Cardiac fibroblast (primary cell): ENCODE measurements at regions not wholly inside any gene's neighbourhood (a gene's known extent, or its start where the extent isn't known, plus 50 kb on each side); places are given as distances from the start of the nearest gene placed in this dataset.
A peak's percentile ranks its signal among the peaks of the same experiment; 100 is the strongest.

Experiments
- DNase-seq, 2 donors: peaks; one replicate each; pipeline versions ENCODE4 v3.0.0 to v3.0.0-alpha.2; 2010; ENCODE audit warnings: low read depth in 2 of 2
- H3K4me3 ChIP-seq, 2 donors: replicated peaks in 1 of 2; 1 replicate in 1 of 2; 2 replicates in 1 of 2; pipeline ENCODE4 v1.5.1; 2011; ENCODE audit warnings: low read depth in 2 of 2, low read length in 2 of 2, mild to moderate bottlenecking in 2 of 2, moderate library complexity in 1 of 2
- TF ChIP-seq, protein P1 (sequence below): IDR thresholded peaks from one replicate; pipeline ENCODE4 v1.5.1; 2011; ENCODE audit warnings: low read depth, mild to moderate bottlenecking, low read length, inconsistent platforms

DNA sequence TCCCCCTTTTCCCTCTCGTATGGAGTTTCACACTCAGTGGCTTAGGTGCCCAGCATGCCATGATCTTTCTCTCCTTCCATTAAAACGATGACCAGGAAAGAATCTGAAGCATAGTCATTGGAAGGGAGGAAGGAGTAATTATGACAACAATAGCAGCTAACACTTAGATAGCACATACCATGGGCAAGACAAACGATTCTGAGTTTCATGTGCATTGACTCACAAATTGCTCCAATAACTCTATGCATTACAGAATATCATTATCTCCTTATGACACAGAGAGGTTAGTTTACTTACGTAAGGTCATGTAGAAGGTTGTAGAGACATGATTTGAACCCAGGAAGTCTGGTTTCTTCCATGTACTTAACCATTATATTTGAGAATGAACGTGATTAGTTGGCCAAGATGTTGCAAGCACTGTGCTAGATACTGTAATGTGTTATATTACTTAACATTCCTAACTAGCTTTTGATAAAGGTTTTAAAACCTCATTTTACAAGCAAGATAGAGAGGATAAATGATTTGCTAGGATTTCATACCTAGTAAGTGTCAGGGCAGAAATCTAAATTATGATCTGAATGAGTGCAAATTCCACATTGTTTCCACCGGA is 162.4 kb downstream of the CAND1 start:
- peak; percentile 40 to 65 for DNase-seq
- TF ChIP-seq, protein P1, sequence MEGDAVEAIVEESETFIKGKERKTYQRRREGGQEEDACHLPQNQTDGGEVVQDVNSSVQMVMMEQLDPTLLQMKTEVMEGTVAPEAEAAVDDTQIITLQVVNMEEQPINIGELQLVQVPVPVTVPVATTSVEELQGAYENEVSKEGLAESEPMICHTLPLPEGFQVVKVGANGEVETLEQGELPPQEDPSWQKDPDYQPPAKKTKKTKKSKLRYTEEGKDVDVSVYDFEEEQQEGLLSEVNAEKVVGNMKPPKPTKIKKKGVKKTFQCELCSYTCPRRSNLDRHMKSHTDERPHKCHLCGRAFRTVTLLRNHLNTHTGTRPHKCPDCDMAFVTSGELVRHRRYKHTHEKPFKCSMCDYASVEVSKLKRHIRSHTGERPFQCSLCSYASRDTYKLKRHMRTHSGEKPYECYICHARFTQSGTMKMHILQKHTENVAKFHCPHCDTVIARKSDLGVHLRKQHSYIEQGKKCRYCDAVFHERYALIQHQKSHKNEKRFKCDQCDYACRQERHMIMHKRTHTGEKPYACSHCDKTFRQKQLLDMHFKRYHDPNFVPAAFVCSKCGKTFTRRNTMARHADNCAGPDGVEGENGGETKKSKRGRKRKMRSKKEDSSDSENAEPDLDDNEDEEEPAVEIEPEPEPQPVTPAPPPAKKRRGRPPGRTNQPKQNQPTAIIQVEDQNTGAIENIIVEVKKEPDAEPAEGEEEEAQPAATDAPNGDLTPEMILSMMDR = no peak
- H3K4me3 ChIP-seq = no peak overlapping the region

DNA sequence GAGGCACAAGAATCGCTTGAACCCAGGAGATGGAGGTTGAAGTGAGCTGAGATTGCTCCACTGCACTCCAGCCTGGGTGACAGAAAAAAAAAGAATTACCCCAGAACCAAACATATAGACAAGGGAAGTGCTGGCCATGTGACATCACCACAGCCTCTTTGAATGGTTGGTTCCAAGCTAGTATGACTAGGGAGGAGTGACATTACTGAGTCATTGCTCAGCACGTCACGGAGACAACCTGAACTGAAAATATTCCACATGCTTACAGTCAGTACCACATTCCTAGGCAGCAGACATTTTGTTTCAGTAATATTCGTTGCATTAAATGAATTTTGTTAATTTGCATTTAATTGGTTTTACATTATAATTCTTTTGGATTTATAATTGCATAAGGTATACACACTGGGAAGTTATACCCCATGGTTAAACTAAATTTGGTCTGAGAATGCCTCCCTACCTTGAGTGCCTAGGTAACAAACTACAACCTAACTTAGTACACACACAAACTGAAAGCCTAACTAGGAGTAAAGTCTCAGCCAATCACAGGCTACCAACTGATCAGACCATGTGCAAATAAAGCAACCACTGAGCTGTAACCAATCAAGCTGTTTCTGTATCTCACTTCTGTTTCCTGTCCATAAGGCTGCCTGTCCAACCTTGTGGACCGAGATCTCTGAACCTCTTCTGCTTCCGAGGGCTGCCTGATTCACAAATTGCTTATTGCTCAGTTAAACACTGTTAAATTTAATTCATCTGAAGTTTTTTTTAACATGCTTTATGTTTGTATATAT is 164.4 kb downstream of the CAND1 start:
- DNase-seq = peak in 1 of 2 donors; percentile 78
- TF ChIP-seq, protein P1 = no peak
- no peak overlapping the region for H3K4me3 ChIP-seq

DNA sequence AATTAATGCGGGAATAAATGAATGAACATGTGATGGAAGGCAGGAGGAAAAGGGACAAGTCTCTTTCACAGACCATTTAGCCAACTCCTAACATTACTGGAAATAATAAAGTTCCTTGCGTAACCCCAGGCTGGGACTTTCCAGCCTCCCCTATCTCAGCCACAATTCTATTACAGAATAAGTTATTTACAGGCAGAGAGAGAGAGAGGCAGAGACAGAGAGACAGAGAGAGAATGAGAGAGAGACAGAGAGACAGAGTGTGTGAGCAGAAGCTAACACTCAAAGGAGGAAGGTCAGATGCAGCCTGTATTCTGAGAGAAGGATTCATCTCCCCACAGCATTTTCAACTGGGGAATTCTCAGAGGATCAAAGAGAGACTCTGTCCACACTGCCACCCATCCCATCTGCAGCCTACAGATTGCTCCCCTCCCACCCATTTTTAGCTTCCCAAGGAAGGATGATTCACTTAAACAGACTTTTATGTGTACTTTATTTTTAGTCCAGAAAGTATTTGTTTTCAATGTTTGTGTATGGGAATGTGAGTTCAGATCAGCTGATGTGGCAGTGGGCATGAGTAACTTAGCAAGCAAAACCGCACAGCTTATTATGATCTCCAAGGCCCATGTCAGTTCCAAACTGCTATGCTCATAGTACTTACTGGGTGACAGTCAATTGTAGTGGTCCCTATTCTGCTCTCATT is 165.7 kb downstream of the CAND1 start:
- TF ChIP-seq, protein P1 = no peak
- no peak overlapping the region for H3K4me3 ChIP-seq
- peak; percentile 83 to 97 for DNase-seq

DNA sequence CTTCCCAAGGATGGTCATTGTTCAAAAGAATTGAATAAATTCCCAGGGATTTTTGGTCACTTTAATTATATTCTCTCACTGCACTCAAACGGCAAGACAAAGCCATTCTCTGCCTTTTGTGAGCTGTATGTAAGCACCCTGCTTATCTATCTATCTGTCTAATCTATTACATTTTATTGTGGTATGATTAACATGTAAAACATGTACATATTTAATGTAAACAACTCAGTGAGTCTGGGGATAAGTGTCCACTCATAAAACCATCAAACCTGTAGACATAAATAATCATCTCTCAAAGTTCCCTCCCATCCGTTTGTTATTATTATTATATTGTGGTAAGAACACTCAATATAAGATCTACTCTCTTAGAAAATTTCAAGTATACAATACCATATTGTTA is 167.1 kb downstream of the CAND1 start:
- TF ChIP-seq, protein P1 = no peak
- DNase-seq = no peak
- H3K4me3 ChIP-seq = no peak overlapping the region

DNA sequence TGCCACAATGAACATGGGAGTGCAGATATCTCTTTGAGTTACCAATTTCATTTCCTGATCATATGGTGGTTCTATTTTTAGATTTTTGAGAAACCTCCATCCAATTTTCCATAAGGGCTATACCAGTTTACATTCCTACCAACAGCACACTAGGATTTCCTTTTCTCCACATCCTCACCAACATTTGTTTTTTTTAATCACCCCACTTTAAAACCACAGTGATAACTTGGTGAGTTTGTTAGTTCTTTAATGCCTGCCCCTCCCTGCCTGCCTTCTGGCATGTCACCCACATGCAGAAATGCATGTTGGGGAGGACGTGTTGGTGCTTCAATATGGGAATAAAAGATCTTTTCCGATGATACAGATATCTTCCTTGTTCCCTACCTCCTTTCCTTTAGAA is 167.9 kb downstream of the CAND1 start:
- TF ChIP-seq, protein P1 = no peak
- H3K4me3 ChIP-seq = no peak overlapping the region
- no peak for DNase-seq

DNA sequence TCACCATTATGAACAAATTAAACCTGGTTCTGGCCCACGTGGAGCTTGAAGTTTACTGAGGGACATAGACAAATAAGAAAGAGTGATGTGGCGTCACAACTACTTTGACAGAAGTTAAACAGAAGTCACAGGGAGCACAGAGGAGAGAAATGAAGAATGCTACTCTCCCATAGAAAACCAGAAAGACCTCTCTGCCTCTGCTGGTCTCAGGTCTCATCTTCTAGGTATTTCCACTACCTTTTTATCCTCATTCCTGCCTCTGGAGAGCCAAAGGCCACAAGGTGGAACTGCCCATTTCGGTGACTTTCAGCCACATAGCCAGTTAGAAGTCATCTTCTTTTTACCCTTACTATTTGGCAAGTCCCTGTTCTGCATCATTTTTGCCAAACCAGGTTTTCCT is 170.5 kb downstream of the CAND1 start:
- no peak for DNase-seq
- TF ChIP-seq, protein P1 = no peak
- no peak overlapping the region for H3K4me3 ChIP-seq
